ENCODE measurements at regions not wholly inside any gene's neighbourhood (a gene's known extent, or its start where the extent isn't known, plus 50 kb on each side); places are given as distances from the start of the nearest gene placed in this dataset.

DNA sequence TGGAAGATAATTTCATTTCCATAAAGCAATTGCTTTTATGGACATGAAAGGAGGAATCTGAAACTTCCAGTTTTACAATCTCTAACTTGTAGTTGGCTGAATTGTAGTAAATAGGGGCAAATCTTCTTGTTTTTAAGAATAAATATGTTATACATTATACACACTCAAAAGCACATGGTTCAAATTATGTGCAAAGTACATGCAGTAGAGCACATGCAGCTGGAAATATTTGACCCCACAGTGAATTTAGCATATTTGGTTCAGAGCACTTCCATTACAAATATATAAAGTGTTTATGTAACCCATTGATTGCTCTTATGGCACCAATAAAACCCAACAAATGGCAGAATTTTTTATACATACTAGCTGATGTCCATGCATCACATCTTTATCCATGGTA, 180.5 kb downstream of the IRS2 start:
- H3K27ac ChIP-seq, result no peak overlapping the region
- no peak for DNase-seq (ENCODE audit: low spot score)
- no peak for TF ChIP-seq CTCF (IDR thresholded peaks at IDR 0.05)
- H3K4me3 ChIP-seq, result no peak overlapping the region

- no peak overlapping the region for H3K4me3 ChIP-seq
- H3K27ac ChIP-seq, result no peak overlapping the region
- TF ChIP-seq CTCF (IDR thresholded peaks at IDR 0.05), result no peak
- DNase-seq (ENCODE audit: low spot score), result no peak
Observed at GRCh38 chr13:109604894-109605293, 181.5 kb downstream of the IRS2 start.

- no peak for TF ChIP-seq CTCF (IDR thresholded peaks at IDR 0.05)
- no peak overlapping the region for H3K27ac ChIP-seq
Observed at GRCh38 chr13:109602356-109602755, 184.0 kb downstream of the IRS2 start.

DNA sequence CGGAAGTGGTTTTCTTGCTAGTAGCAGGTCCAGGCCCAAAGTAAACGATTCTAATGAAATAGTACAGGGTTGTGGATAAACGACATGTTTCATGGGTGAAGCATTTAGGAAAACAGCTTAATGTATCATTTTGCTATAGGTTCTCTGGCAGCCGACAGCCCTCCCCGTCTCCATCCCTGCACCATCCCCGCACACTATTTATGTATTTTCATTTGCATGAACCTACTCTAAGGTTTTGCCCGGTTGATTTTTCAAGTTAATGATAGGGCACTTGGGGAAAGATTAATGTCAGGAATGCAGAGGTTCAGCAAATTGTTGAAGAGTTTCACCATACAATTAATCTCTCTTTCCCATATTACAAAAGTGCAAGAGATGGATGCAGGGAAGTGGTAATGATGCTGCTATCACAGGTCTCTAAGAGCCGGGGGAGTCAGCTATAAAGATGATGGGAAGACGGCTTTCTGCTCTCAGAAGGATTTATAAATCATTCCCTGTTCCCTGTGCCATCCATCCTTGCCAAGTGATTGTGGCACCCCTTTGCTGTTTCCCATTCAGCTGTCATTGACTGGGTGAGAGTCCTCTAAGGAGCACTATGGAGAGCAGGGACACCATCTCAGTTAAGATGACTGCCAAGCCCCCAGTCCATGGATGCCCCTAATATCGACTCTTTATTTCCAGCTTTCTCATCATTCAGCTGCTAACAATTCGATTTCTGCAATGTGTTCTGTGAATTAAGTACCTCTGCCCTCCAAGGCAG, 186.3 kb downstream of the IRS2 start:
- H3K27ac ChIP-seq, result no peak overlapping the region
- no peak for DNase-seq (ENCODE audit: low spot score)
- no peak for TF ChIP-seq CTCF (IDR thresholded peaks at IDR 0.05)
- no peak overlapping the region for H3K4me3 ChIP-seq

More at GRCh38 chr13:109602356-109602755, 184.0 kb downstream of the IRS2 start:
- DNase-seq (ENCODE audit: low spot score), result no peak
- H3K4me3 ChIP-seq, result no peak overlapping the region

DNA sequence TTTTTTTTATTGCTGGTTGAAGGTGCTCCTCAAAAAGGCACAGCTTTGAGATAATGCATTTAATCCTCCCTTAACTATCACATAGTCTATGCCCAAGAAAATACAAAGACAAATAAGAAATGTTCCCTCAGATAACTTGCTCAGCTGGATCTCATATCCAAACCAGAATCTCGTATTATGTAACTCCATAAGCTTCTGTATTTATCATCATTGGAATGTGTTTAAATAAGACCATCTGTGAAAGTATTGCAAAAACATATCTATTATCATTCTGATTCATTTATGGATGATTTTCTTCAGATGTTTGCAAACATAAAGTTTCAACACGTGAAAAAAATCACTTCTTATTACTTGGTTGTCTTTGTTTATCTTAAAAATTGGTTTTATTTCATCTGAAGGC, 190.9 kb downstream of the IRS2 start:
- TF ChIP-seq CTCF (IDR thresholded peaks at IDR 0.05), result no peak
- no peak for DNase-seq (ENCODE audit: low spot score)
- H3K4me3 ChIP-seq, result no peak overlapping the region
- no peak overlapping the region for H3K27ac ChIP-seq

- no peak for TF ChIP-seq CTCF (IDR thresholded peaks at IDR 0.05)
- no peak for DNase-seq (ENCODE audit: low spot score)
- no peak overlapping the region for H3K27ac ChIP-seq
- H3K4me3 ChIP-seq, result no peak overlapping the region
Observed at GRCh38 chr13:109593230-109593629, 193.2 kb downstream of the IRS2 start.

- TF ChIP-seq CTCF (IDR thresholded peaks at IDR 0.05), result no peak
- no peak overlapping the region for H3K4me3 ChIP-seq
- H3K27ac ChIP-seq, result no peak overlapping the region
- DNase-seq (ENCODE audit: low spot score), result no peak
Observed at GRCh38 chr13:109592770-109593169, 193.6 kb downstream of the IRS2 start.
